CD14-positive monocyte (primary cell): ENCODE measurements at regions not wholly inside any gene's neighbourhood (a gene's known extent, or its start where the extent isn't known, plus 50 kb on each side); places are given as distances from the start of the nearest gene placed in this dataset.

Experiments
- DNase-seq, 3 donors: peaks; one replicate each; pipeline ENCODE4 v3.0.0-alpha.2; 2011 to 2022
- H2AFZ ChIP-seq: 2 replicates; pipeline ENCODE4 v1.6.0; 2012; ENCODE audit warnings: mild to moderate bottlenecking, low read depth, low read length, inconsistent platforms; ENCODE audit not compliant: insufficient read depth, poor library complexity, severe bottlenecking
- H3K27ac ChIP-seq, 2 donors: 1 replicate in 1 of 2; 2 replicates in 1 of 2; pipeline ENCODE4 v1.5.1; 2012 to 2013; ENCODE audit warnings: low read length in 2 of 2, control low read depth in 1 of 2, inconsistent platforms in 1 of 2, low read depth in 1 of 2, mild to moderate bottlenecking in 1 of 2
- H3K27me3 ChIP-seq, 2 donors: one replicate each; pipeline versions ENCODE4 v1.6.0 to v1.6.1; 2011 to 2013; ENCODE audit warnings: low read length in 2 of 2; ENCODE audit not compliant: control insufficient read depth in 2 of 2, insufficient read depth in 2 of 2
- H3K36me3 ChIP-seq, 2 donors: replicated peaks in 1 of 2; 1 replicate in 1 of 2; 2 replicates in 1 of 2; pipeline versions ENCODE4 v1.5.1 to v1.6.1; 2012 to 2013; ENCODE audit warnings: low read length in 2 of 2, control low read depth in 1 of 2, inconsistent platforms in 1 of 2, mild to moderate bottlenecking in 1 of 2; ENCODE audit not compliant: insufficient read depth in 2 of 2, control insufficient read depth in 1 of 2
- H3K4me1 ChIP-seq, 2 donors: 1 replicate in 1 of 2; 2 replicates in 1 of 2; pipeline versions ENCODE4 v1.5.1 to v1.6.1; 2012 to 2013; ENCODE audit warnings: low read length in 2 of 2, control low read depth in 1 of 2, inconsistent platforms in 1 of 2, mild to moderate bottlenecking in 1 of 2, moderate library complexity in 1 of 2; ENCODE audit not compliant: insufficient read depth in 2 of 2, control insufficient read depth in 1 of 2
- H3K4me2 ChIP-seq: replicated peaks from 2 replicates; pipeline ENCODE3; 2012; ENCODE audit warnings: low read length, moderate library complexity, mild to moderate bottlenecking; ENCODE audit not compliant: poor library complexity, severe bottlenecking; ENCODE audit errors: extremely low read depth
- H3K4me3 ChIP-seq, 3 experiments: fragments of 200-600 bp in 1 of 3; sonication (generic) in 1 of 3; replicated peaks in 1 of 3; 1 replicate in 2 of 3; 2 replicates in 1 of 3; pipeline ENCODE4 v1.5.1; 2011 to 2013; ENCODE audit warnings: low read length in 3 of 3, mild to moderate bottlenecking in 3 of 3, control low read depth in 2 of 3, low read depth in 2 of 3, inconsistent platforms in 1 of 3, moderate library complexity in 1 of 3
- H3K79me2 ChIP-seq: 2 replicates; pipeline ENCODE4 v1.6.0; 2012; ENCODE audit warnings: mild to moderate bottlenecking, control low read depth, inconsistent platforms, low read length, moderate library complexity; ENCODE audit not compliant: insufficient read depth
- H3K9ac ChIP-seq: 2 replicates; pipeline ENCODE4 v1.6.0; 2017; ENCODE audit warnings: low read length, mild to moderate bottlenecking; ENCODE audit not compliant: insufficient read depth, poor library complexity, severe bottlenecking
- H3K9me3 ChIP-seq, 2 donors: replicated peaks in 1 of 2; 1 replicate in 1 of 2; 2 replicates in 1 of 2; pipeline versions ENCODE4 v1.5.1 to v1.6.1; 2012 to 2013; ENCODE audit warnings: low read length in 2 of 2, control low read depth in 1 of 2; ENCODE audit not compliant: control insufficient read depth in 1 of 2, insufficient read depth in 1 of 2
- H4K20me1 ChIP-seq: 2 replicates; pipeline ENCODE4 v1.6.0; 2012; ENCODE audit warnings: mild to moderate bottlenecking, low read length, control low read depth, moderate library complexity; ENCODE audit not compliant: insufficient read depth
- H3K27ac Mint-ChIP-seq, 7 donors: one replicate each; pipeline ENCODE4 v1.8.0; 2020; ENCODE audit warnings: mild to moderate bottlenecking in 7 of 7, mixed read lengths in 7 of 7, moderate library complexity in 6 of 7, inconsistent platforms in 2 of 7
- H3K27me3 Mint-ChIP-seq, 3 donors: one replicate each; pipeline ENCODE4 v1.8.0; 2021 to 2022; ENCODE audit warnings: low read depth in 3 of 3, mild to moderate bottlenecking in 3 of 3, mixed read lengths in 3 of 3, moderate library complexity in 3 of 3, inconsistent platforms in 1 of 3
- H3K36me3 Mint-ChIP-seq, 2 donors: one replicate each; pipeline ENCODE4 v1.8.0; 2020; ENCODE audit warnings: mixed read lengths in 2 of 2, inconsistent platforms in 1 of 2, mild to moderate bottlenecking in 1 of 2
- H3K4me1 Mint-ChIP-seq: one replicate; pipeline ENCODE4 v1.8.0; 2020; ENCODE audit warnings: mild to moderate bottlenecking, mixed read lengths
- H3K4me3 Mint-ChIP-seq, 2 donors: one replicate each; pipeline ENCODE4 v1.8.0; 2020; ENCODE audit warnings: mild to moderate bottlenecking in 2 of 2, mixed read lengths in 2 of 2, moderate library complexity in 1 of 2
- H3K9me3 Mint-ChIP-seq, 7 donors: one replicate each; pipeline ENCODE4 v1.8.0; 2020 to 2022; ENCODE audit warnings: mixed read lengths in 7 of 7, mild to moderate bottlenecking in 6 of 7, moderate library complexity in 6 of 7, inconsistent platforms in 2 of 7
- CTCF ChIP-seq: fragments of 200-600 bp; IDR thresholded peaks from one replicate; pipeline ENCODE4 v1.8.0; 2022; ENCODE audit warnings: antibody characterized with exemption, mild to moderate bottlenecking
- WGBS: methylation state at CpG from one replicate; pipeline ENCODE4 v1.1.5; 2013; ENCODE audit warnings: missing lambda C conversion rate; ENCODE audit not compliant: insufficient coverage; 5-methylcytosine and 5-hydroxymethylcytosine counted together
- intact Hi-C, 2 donors: fragments of 100-400 bp; cut with micrococcal nuclease; formaldehyde crosslinking; loops; one replicate each; pipeline versions ENCODE4 v1.15.0 to v1.15.1; 2023

DNA sequence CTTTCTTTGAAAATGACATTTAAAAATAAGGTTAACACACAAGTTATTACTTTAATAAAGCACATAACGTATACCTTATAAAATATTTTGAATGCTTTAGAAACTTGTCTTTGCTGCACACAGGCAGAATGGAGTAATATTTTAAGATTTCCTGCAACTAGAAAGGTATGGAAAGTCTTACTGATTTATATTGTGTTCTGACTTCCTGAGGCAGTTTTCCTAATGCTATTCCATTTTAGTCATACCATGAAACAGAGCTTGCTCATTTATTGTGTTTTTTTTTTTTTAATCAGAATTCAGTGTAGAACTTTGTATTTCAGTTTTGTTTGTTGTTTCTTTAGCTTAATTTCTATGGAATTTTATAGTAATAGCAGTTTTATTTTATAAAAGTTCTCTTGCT lies 60.9 kb upstream of the S1PR1 start:
- no peak overlapping the region for H3K27ac Mint-ChIP-seq
- H3K27me3 ChIP-seq = no peaks in the 10 kb centered on the region
- DNase-seq = no peak
- WGBS = no CpG with 5 or more reads among the region's 1 CpG
- no peak overlapping the region for H3K4me3 ChIP-seq
- peaks cover 5 to 12% of the 10 kb centered on the region in 2 donors for H3K4me1 ChIP-seq
- no peaks in the 10 kb centered on the region for H3K79me2 ChIP-seq
- H3K4me3 Mint-ChIP-seq = no peak overlapping the region
- H3K9me3 ChIP-seq = no peaks in the 10 kb centered on the region
- H4K20me1 ChIP-seq = no peaks in the 10 kb centered on the region
- no peaks in the 10 kb centered on the region for H3K36me3 Mint-ChIP-seq
- no peaks in the 10 kb centered on the region for H3K36me3 ChIP-seq
- H3K9me3 Mint-ChIP-seq = no peaks in the 10 kb centered on the region
- no peak overlapping the region for H3K4me2 ChIP-seq
- H3K4me1 Mint-ChIP-seq = peaks cover 15% of the 10 kb centered on the region
- H3K27me3 Mint-ChIP-seq = peaks cover 0 to 2% (median 1%) of the 10 kb centered on the region in 3 donors
- no peak overlapping the region for H2AFZ ChIP-seq
- H3K27ac ChIP-seq = no peak overlapping the region
- no peak for TF ChIP-seq CTCF
- no peak overlapping the region for H3K9ac ChIP-seq
- intact Hi-C loops = no loop called here

DNA sequence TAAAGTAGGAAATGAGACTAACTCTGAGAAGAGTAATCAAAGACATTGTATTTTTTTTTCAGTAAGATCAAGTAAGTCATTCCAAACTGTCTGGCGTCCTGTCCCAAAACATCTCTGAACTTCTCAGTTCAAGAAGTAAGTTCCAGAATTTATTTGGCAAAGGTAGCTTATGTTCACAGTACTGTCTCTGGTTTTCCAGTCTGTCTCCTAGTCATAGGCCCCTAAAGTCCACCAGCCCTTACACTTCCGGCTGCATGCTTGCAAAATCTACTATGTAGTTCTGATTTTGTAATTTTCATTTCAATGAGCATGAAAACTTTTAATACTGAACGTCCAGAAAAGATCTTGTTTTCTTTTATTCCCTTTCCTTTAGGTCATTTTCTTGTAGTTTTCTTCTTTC lies 61.4 kb upstream of the S1PR1 start:
- Histone ChIP-seq H4K20me1 (no peaks in the 10 kb centered on the region), H3K9me3 (no peaks in the 10 kb centered on the region), H3K4me2 (no peak overlapping the region), H3K9ac (no peak overlapping the region), H3K27me3 (no peaks in the 10 kb centered on the region), H3K4me1 (peaks cover 5 to 12% of the 10 kb centered on the region in 2 donors), H3K79me2 (no peaks in the 10 kb centered on the region), H3K27ac (no peak overlapping the region), H3K36me3 (no peaks in the 10 kb centered on the region), H3K4me3 (no peak overlapping the region), H2AFZ (no peak overlapping the region)
- H3K4me3 Mint-ChIP-seq = no peak overlapping the region
- DNase-seq = no peak
- no peaks in the 10 kb centered on the region for H3K36me3 Mint-ChIP-seq
- H3K4me1 Mint-ChIP-seq = peaks cover 15% of the 10 kb centered on the region
- peaks cover 0 to 2% (median 1%) of the 10 kb centered on the region in 3 donors for H3K27me3 Mint-ChIP-seq
- no peak overlapping the region for H3K27ac Mint-ChIP-seq
- peaks cover 0 to under 1% (median 0%) of the 10 kb centered on the region in 7 donors for H3K9me3 Mint-ChIP-seq
- intact Hi-C loops = no loop called here
- no peak for TF ChIP-seq CTCF
- WGBS = 100% methylated on average over 1 of the region's 3 CpGs
